IMR-90 (cell line): ENCODE measurements at regions not wholly inside any gene's neighbourhood (a gene's known extent, or its start where the extent isn't known, plus 50 kb on each side); places are given as distances from the start of the nearest gene placed in this dataset.

Source experiments
- ATAC-seq: fragments of 200-7000 bp; cut with Tn5 transposase; 2 replicates; pipeline ENCODE4 v1.9.1; 2020; ENCODE audit warnings: low read depth, mild to moderate bottlenecking, moderate library complexity
- BruUV-seq: library from RNA; stranded (reverse); fragments of 400-500 nt; replicated peaks from 2 replicates; lab custom pipeline; 2021; lab: Mats Ljungman, UMichigan
- CTCF ChIA-PET: fragments of 300-600 bp; formaldehyde crosslinking; extraction: SDS; loops from one replicate; lab custom pipeline; 2021; ENCODE audit warnings: antibody characterized with exemption; lab: Yijun Ruan, JAX
- POLR2A ChIA-PET: fragments of 300-600 bp; sonication (Branson Sonifier 250); formaldehyde crosslinking; loops from one replicate; lab custom pipeline; 2022; ENCODE audit warnings: antibody characterized with exemption; ENCODE audit not compliant: unreplicated experiment; lab: Charles Lee
- DNase-seq: peaks from one replicate; pipeline ENCODE4 v3.0.0; 2013
- H2AFZ ChIP-seq: replicated peaks from 2 replicates; pipeline ENCODE3; 2013; ENCODE audit warnings: low read length, mild to moderate bottlenecking; ENCODE audit not compliant: poor library complexity
- H2AK5ac ChIP-seq: 2 replicates; pipeline ENCODE4 v1.6.1; 2013; ENCODE audit warnings: low read depth, low read length, inconsistent platforms
- H2AK9ac ChIP-seq: replicated peaks from 2 replicates; pipeline ENCODE3; 2013; ENCODE audit warnings: mild to moderate bottlenecking, low read depth, low read length, moderate library complexity; ENCODE audit not compliant: poor library complexity
- H2BK120ac ChIP-seq: 2 replicates; pipeline ENCODE4 v1.6.1; 2013; ENCODE audit warnings: low read depth, low read length, inconsistent platforms
- H2BK15ac ChIP-seq: 3 replicates; pipeline ENCODE4 v1.6.1; 2013; ENCODE audit warnings: low read depth, low read length, inconsistent platforms
- H2BK20ac ChIP-seq: 2 replicates; pipeline ENCODE4 v1.6.1; 2013; ENCODE audit warnings: low read depth, mild to moderate bottlenecking, inconsistent platforms, low read length, moderate library complexity
- H2BK5ac ChIP-seq: 2 replicates; pipeline ENCODE4 v1.6.1; 2013; ENCODE audit warnings: mild to moderate bottlenecking, low read depth, low read length, inconsistent platforms; ENCODE audit not compliant: poor library complexity, severe bottlenecking
- H3K14ac ChIP-seq: replicated peaks from 2 replicates; pipeline ENCODE4 v1.6.1; 2013; ENCODE audit warnings: low read depth, low read length, inconsistent platforms
- H3K18ac ChIP-seq: 2 replicates; pipeline ENCODE4 v1.6.1; 2013; ENCODE audit warnings: low read depth, low read length, control low read depth
- H3K23ac ChIP-seq: 2 replicates; pipeline ENCODE4 v1.6.1; 2013; ENCODE audit warnings: low read depth, low read length, inconsistent platforms
- H3K27ac ChIP-seq: 2 replicates; pipeline ENCODE4 v1.5.1; 2013; ENCODE audit warnings: mild to moderate bottlenecking, control low read depth, low read length; ENCODE audit not compliant: insufficient read depth
- H3K27me3 ChIP-seq: 2 replicates; pipeline ENCODE4 v1.6.1; 2013; ENCODE audit warnings: low read length; ENCODE audit not compliant: control insufficient read depth, insufficient read depth
- H3K36me3 ChIP-seq: 2 replicates; pipeline ENCODE4 v1.6.1; 2013; ENCODE audit warnings: low read length, mixed read lengths; ENCODE audit not compliant: control insufficient read depth, insufficient read depth
- H3K4ac ChIP-seq: 2 replicates; pipeline ENCODE4 v1.6.1; 2013; ENCODE audit warnings: low read depth, low read length, inconsistent platforms
- H3K4me1 ChIP-seq: 2 replicates; pipeline ENCODE4 v1.6.1; 2013; ENCODE audit warnings: low read length, mixed read lengths; ENCODE audit not compliant: control insufficient read depth, insufficient read depth
- H3K4me2 ChIP-seq: 2 replicates; pipeline ENCODE4 v1.6.1; 2013; ENCODE audit warnings: low read depth, mild to moderate bottlenecking, control low read depth, low read length, moderate library complexity
- H3K4me3 ChIP-seq: 2 replicates; pipeline ENCODE4 v1.5.1; 2013; ENCODE audit warnings: low read depth, mild to moderate bottlenecking, control low read depth, low read length, moderate library complexity; ENCODE audit not compliant: insufficient read depth
- H3K56ac ChIP-seq: 2 replicates; pipeline ENCODE4 v1.6.1; 2013; ENCODE audit warnings: low read length, inconsistent platforms; ENCODE audit not compliant: insufficient read depth; ENCODE audit errors: extremely low read depth
- H3K79me1 ChIP-seq, 2 experiments: 2 replicates each; pipeline ENCODE4 v1.6.1; 2013; ENCODE audit warnings: low read length in 2 of 2, inconsistent platforms in 1 of 2, low read depth in 1 of 2
- H3K9ac ChIP-seq: 2 replicates; pipeline ENCODE4 v1.6.1; 2013; ENCODE audit warnings: low read depth, low read length, control low read depth
- H3K9me1 ChIP-seq: 2 replicates; pipeline ENCODE4 v1.6.1; 2013; ENCODE audit warnings: low read length, inconsistent platforms; ENCODE audit not compliant: insufficient read depth
- H3K9me3 ChIP-seq: 2 replicates; pipeline ENCODE4 v1.6.1; 2013; ENCODE audit warnings: low read length; ENCODE audit not compliant: control insufficient read depth, insufficient read depth
- H4K20me1 ChIP-seq: 2 replicates; pipeline ENCODE4 v1.6.1; 2013; ENCODE audit warnings: low read length, inconsistent platforms; ENCODE audit not compliant: insufficient read depth
- H4K5ac ChIP-seq: 2 replicates; pipeline ENCODE4 v1.6.1; 2013; ENCODE audit warnings: mild to moderate bottlenecking, low read depth, low read length, control low read depth
- H4K8ac ChIP-seq, 2 experiments: 2 replicates each; pipeline ENCODE4 v1.6.1; 2013; ENCODE audit warnings: low read depth in 2 of 2, low read length in 2 of 2, control low read depth in 1 of 2, inconsistent platforms in 1 of 2
- H4K91ac ChIP-seq: 2 replicates; pipeline ENCODE4 v1.6.1; 2013; ENCODE audit warnings: low read depth, low read length, inconsistent platforms; ENCODE audit not compliant: insufficient read depth
- BHLHE40 ChIP-seq: fragments of 150-350 bp; IDR thresholded peaks from 2 replicates; pipeline ENCODE4 v1.6.1; 2016; ENCODE audit warnings: mild to moderate bottlenecking, low read depth, low read length
- CTCF ChIP-seq: conservative IDR thresholded peaks from 2 replicates; pipeline ENCODE4 v1.5.1; 2012; ENCODE audit warnings: mild to moderate bottlenecking, low read depth, low read length, improper control_type of control experiment
- FOS ChIP-seq: fragments of 150-350 bp; IDR thresholded peaks from 2 replicates; pipeline ENCODE4 v1.6.1; 2016; ENCODE audit warnings: low read depth, low read length
- MAFK ChIP-seq: IDR thresholded peaks from 2 replicates; pipeline ENCODE4 v1.6.1; 2012; ENCODE audit warnings: low read depth, low read length, improper control_type of control experiment
- MAZ ChIP-seq: IDR thresholded peaks from 2 replicates; pipeline ENCODE4 v1.6.1; 2012; ENCODE audit warnings: low read depth, mild to moderate bottlenecking, low read length, improper control_type of control experiment, moderate library complexity, borderline replicate concordance
- POLR2A ChIP-seq: IDR thresholded peaks from 2 replicates; pipeline ENCODE4 v1.6.1; 2012; ENCODE audit warnings: mild to moderate bottlenecking, low read depth, low read length
- WGBS, 2 experiments: methylation state at CpG; one replicate each; pipeline versions ENCODE4 v1.1.5 to v1.1.7; 2013; ENCODE audit warnings: missing lambda C conversion rate in 2 of 2; ENCODE audit not compliant: insufficient read length in 1 of 2; ENCODE audit errors: extremely low coverage in 2 of 2; 5-methylcytosine and 5-hydroxymethylcytosine counted together
- dilution Hi-C: fragments of 300-500 bp; cut with HindIII; formaldehyde crosslinking; loops from one replicate; pipeline ENCODE4 v1.14.3; 2018; ENCODE audit warnings: low sequenced_read_pairs; ENCODE audit not compliant: unreplicated experiment
- in situ Hi-C: fragments of 300-500 bp; cut with MboI; formaldehyde crosslinking; loops from 3 replicates; pipeline ENCODE4 v1.14.3; 2019; ENCODE audit warnings: low sequenced_read_pairs, inconsistent platforms, mixed read lengths
- intact Hi-C: fragments of 100-400 bp; cut with micrococcal nuclease; formaldehyde crosslinking; loops from 2 replicates; pipeline ENCODE4 v1.10.0; 2022
- TF ChIP-seq, protein P1 (sequence below): fragments of 150-350 bp; IDR thresholded peaks from 2 replicates; pipeline ENCODE4 v1.6.1; 2016; ENCODE audit warnings: low read depth, mild to moderate bottlenecking, low read length, moderate library complexity, borderline replicate concordance
- TF ChIP-seq, protein P2 (sequence below): fragments of 150-350 bp; IDR thresholded peaks from 2 replicates; pipeline ENCODE4 v1.6.1; 2017; ENCODE audit warnings: mild to moderate bottlenecking, antibody characterized with exemption, low read length, low read depth

GRCh38 chr16:87131061-87131995 lies 185.9 kb downstream of the C16orf95 start:
- peaks cover 4% of the 10 kb centered on the region for H3K9me3 ChIP-seq
- H3K9me1 ChIP-seq = 0 out of 2 replicates have a peak, but pooled peaks cover 3% of the 10 kb centered on the region
- H2BK20ac ChIP-seq = no peak overlapping the region
- H4K91ac ChIP-seq = no peak overlapping the region
- H2AK5ac ChIP-seq = no peak overlapping the region
- no peak overlapping the region for H4K5ac ChIP-seq
- no peak overlapping the region for H2BK120ac ChIP-seq
- no peak overlapping the region for H3K14ac ChIP-seq
- BruUV-seq = no TSS peak
- H3K4me2 ChIP-seq = no peak overlapping the region
- no peak overlapping the region for H3K27ac ChIP-seq
- ChIA-PET CTCF (no interaction called here), POLR2A (no interaction called here)
- intact Hi-C loops (no loop called here), dilution Hi-C loops (no loop called here), in situ Hi-C loops (no loop called here)
- TF ChIP-seq, protein P1, sequence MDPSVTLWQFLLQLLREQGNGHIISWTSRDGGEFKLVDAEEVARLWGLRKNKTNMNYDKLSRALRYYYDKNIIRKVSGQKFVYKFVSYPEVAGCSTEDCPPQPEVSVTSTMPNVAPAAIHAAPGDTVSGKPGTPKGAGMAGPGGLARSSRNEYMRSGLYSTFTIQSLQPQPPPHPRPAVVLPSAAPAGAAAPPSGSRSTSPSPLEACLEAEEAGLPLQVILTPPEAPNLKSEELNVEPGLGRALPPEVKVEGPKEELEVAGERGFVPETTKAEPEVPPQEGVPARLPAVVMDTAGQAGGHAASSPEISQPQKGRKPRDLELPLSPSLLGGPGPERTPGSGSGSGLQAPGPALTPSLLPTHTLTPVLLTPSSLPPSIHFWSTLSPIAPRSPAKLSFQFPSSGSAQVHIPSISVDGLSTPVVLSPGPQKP = no peak
- TF ChIP-seq, protein P2, sequence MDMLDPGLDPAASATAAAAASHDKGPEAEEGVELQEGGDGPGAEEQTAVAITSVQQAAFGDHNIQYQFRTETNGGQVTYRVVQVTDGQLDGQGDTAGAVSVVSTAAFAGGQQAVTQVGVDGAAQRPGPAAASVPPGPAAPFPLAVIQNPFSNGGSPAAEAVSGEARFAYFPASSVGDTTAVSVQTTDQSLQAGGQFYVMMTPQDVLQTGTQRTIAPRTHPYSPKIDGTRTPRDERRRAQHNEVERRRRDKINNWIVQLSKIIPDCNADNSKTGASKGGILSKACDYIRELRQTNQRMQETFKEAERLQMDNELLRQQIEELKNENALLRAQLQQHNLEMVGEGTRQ = no peak
- no peak for TF ChIP-seq BHLHE40
- TF ChIP-seq CTCF = no peak
- no peak for TF ChIP-seq MAZ
- TF ChIP-seq MAFK = no peak
- TF ChIP-seq POLR2A = no peak
- no peak for TF ChIP-seq FOS
- peaks cover 37% of the 10 kb centered on the region for H3K27me3 ChIP-seq
- H3K79me1 ChIP-seq = no peaks in the 10 kb centered on the region
- H3K4me3 ChIP-seq = no peak overlapping the region
- H3K4ac ChIP-seq = no peak overlapping the region
- H3K18ac ChIP-seq = no peak overlapping the region
- no peak overlapping the region for H3K56ac ChIP-seq
- no peak overlapping the region for H2AK9ac ChIP-seq
- H4K20me1 ChIP-seq = no peaks in the 10 kb centered on the region
- WGBS, 2 experiments = 82% methylated on average over 9 of the region's 16 CpGs; no CpG with 5 or more reads in 1 of the 2 experiments
- H2BK5ac ChIP-seq = no peak overlapping the region
- peaks cover 13% of the 10 kb centered on the region; the same call in 1 of the 2 replicates for H3K4me1 ChIP-seq
- no peaks in the 10 kb centered on the region for H3K36me3 ChIP-seq
- H4K8ac ChIP-seq = no peak overlapping the region
- H2BK15ac ChIP-seq = no peak overlapping the region
- no peak for DNase-seq
- no peak overlapping the region for H3K9ac ChIP-seq
- H3K23ac ChIP-seq = no peak overlapping the region
- no peak for ATAC-seq
- no peak overlapping the region for H2AFZ ChIP-seq
